ENCODE measurements at regions not wholly inside any gene's neighbourhood (a gene's known extent, or its start where the extent isn't known, plus 50 kb on each side); places are given as distances from the start of the nearest gene placed in this dataset.

DNA sequence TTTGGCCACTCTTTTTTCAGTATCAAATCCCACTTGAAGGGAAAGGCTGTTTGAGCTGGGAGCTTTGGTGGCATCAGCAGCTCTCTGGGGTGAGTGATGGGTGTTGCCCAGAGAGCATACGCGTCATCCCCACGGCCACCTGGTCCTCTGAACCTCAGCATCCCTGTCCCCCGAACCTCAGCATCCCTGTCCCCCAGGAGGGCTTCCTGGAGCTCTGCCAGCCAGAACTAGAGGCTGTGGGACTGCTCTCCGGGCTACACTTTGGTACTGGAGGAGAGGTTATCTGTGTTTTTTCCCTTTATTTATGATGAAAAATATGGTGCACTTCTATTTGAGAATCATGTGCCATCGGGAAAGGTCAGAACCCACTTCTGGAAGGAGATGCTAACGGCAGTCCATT is 131.5 kb upstream of the RTL1 start:
- no peak overlapping the region for H3K9ac ChIP-seq (ENCODE audit: insufficient read depth in 1 of 2, low read length in 2 of 2)
- no peak overlapping the region for H3K27ac ChIP-seq (ENCODE audit: low read depth in 1 of 2, low read length in 1 of 2)
- no peaks in the 10 kb centered on the region for H3K27me3 ChIP-seq (ENCODE audit: control insufficient read depth in 3 of 3, insufficient read depth in 3 of 3, low read length in 2 of 3)
- ATAC-seq (ENCODE audit: insufficient read depth, low FRiP score) (no peak), DNase-seq (no peak)
- peaks cover 0 to 16% (median 5%) of the 10 kb centered on the region in 4 donors for H3K36me3 ChIP-seq (ENCODE audit: control insufficient read depth in 4 of 4, insufficient read depth in 4 of 4, low read length in 4 of 4)
- H3K4me1 ChIP-seq (ENCODE audit: control insufficient read depth in 5 of 5, insufficient read depth in 5 of 5, low read length in 5 of 5) = no peaks in the 10 kb centered on the region
- no peaks in the 10 kb centered on the region for H3K9me3 ChIP-seq (ENCODE audit: control insufficient read depth in 4 of 4, insufficient read depth in 3 of 4, low read length in 3 of 4)
- no peak overlapping the region for H3K4me3 ChIP-seq
- WGBS, 2 donors = 89 to 93% methylated on average over 7 of the region's 7 CpGs
- TF ChIP-seq, protein P1, sequence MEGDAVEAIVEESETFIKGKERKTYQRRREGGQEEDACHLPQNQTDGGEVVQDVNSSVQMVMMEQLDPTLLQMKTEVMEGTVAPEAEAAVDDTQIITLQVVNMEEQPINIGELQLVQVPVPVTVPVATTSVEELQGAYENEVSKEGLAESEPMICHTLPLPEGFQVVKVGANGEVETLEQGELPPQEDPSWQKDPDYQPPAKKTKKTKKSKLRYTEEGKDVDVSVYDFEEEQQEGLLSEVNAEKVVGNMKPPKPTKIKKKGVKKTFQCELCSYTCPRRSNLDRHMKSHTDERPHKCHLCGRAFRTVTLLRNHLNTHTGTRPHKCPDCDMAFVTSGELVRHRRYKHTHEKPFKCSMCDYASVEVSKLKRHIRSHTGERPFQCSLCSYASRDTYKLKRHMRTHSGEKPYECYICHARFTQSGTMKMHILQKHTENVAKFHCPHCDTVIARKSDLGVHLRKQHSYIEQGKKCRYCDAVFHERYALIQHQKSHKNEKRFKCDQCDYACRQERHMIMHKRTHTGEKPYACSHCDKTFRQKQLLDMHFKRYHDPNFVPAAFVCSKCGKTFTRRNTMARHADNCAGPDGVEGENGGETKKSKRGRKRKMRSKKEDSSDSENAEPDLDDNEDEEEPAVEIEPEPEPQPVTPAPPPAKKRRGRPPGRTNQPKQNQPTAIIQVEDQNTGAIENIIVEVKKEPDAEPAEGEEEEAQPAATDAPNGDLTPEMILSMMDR (IDR thresholded peaks at IDR 0.05; ENCODE audit: control extremely low read depth, extremely low read depth) = no peak

DNA sequence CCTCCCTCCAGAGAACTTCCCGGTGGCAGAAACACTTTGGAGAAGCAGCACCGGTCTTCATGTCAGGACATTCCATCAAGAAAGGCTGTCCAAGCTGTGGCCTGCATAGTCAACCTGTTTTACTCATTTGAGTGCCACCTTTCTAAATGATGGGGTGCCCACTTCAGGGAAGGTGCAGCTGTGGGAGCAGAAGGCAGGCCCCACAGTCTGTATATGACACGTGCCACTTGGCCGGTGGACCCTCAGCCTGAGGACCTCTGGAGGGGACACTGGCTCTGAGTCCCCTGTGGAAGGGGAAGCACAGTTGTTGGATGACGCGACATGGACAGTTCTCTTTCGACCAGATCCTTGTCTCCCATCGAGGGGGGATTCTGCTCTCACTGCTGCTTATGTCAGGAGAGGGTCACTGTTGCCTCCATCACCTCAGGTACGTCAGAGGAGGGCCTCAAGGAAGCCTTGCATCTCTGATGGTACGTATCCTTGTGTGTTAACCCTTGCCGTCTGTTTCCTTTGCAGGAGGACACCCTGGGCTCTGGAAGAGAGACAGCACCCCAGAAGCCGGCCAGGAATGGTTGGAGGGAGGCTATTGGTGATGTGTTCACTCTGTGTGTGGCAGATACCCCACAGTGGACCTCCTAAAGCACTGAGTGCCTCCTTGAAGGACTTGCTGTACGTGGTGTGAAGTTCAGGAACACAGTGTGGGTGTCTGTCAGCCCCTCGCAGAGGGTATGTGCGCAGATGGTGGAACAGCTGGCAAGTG is 132.1 kb upstream of the RTL1 start:
- DNase-seq (peak in 1 of 3 donors; percentile 8), ATAC-seq (ENCODE audit: insufficient read depth, low FRiP score) (no peak)
- TF ChIP-seq, protein P1 (IDR thresholded peaks at IDR 0.05; ENCODE audit: control extremely low read depth, extremely low read depth) = no peak
- Histone ChIP-seq H3K27me3 (ENCODE audit: control insufficient read depth in 3 of 3, insufficient read depth in 3 of 3, low read length in 2 of 3) (no peaks in the 10 kb centered on the region), H3K36me3 (ENCODE audit: control insufficient read depth in 4 of 4, insufficient read depth in 4 of 4, low read length in 4 of 4) (peaks cover 0 to 14% (median 5%) of the 10 kb centered on the region in 4 donors), H3K9ac (ENCODE audit: insufficient read depth in 1 of 2, low read length in 2 of 2) (no peak overlapping the region), H3K4me3 (no peak overlapping the region), H3K9me3 (ENCODE audit: control insufficient read depth in 4 of 4, insufficient read depth in 3 of 4, low read length in 3 of 4) (no peaks in the 10 kb centered on the region), H3K27ac (ENCODE audit: low read depth in 1 of 2, low read length in 1 of 2) (no peak overlapping the region), H3K4me1 (ENCODE audit: control insufficient read depth in 5 of 5, insufficient read depth in 5 of 5, low read length in 5 of 5) (no peaks in the 10 kb centered on the region)
- 85 to 90% methylated on average over 15 of the region's 15 CpGs for WGBS, 2 donors

DNA sequence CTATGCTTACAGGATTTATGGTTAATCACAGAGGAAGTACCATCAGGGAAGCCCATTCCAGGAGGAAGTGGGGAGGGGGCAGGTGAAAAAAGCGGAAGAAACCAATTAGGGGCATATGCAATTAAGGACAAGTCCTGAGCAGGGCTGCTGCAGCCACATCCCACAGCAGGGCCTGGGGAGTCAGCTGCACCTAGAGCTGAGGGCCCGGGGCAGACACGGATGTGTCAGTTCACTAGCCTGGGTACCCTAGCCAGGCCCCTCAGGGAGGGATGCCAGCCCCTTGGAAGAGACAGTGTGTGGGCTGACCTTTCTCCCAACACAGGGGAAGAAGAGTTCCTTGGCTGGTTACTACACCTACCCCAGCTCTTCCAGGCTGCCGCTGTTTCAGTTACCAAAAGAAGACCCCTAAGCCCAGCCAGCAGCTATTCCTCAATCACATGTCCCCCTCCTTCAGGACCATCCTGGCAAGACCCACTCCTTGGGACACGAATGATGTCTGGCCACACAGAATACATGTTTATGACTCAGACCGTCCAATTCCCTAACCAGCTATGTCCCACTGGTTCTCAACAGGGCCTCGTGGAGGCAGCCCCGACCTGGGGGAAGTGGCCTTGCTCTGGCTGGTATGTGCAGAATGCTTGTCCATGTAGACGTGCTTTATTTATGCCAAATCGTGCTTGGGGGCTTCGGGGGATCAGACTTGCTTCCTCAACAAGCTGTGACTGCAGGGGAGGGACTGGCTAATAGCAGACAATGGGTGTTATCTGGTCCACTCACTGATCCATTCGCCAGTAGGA is 133.7 kb upstream of the RTL1 start:
- Histone ChIP-seq H3K9ac (ENCODE audit: insufficient read depth in 1 of 2, low read length in 2 of 2) (no peak overlapping the region), H3K36me3 (ENCODE audit: control insufficient read depth in 4 of 4, insufficient read depth in 4 of 4, low read length in 4 of 4) (peaks cover 0 to 14% (median 6%) of the 10 kb centered on the region in 4 donors), H3K4me3 (no peak overlapping the region), H3K27ac (ENCODE audit: low read depth in 1 of 2, low read length in 1 of 2) (no peak overlapping the region), H3K27me3 (ENCODE audit: control insufficient read depth in 3 of 3, insufficient read depth in 3 of 3, low read length in 2 of 3) (no peaks in the 10 kb centered on the region), H3K9me3 (ENCODE audit: control insufficient read depth in 4 of 4, insufficient read depth in 3 of 4, low read length in 3 of 4) (no peaks in the 10 kb centered on the region), H3K4me1 (ENCODE audit: control insufficient read depth in 5 of 5, insufficient read depth in 5 of 5, low read length in 5 of 5) (no peaks in the 10 kb centered on the region)
- DNase-seq (peak in 1 of 3 donors; percentile 5), ATAC-seq (ENCODE audit: insufficient read depth, low FRiP score) (no peak)
- WGBS, 2 donors = 76 to 78% methylated on average over 12 of the region's 12 CpGs
- TF ChIP-seq, protein P1 (IDR thresholded peaks at IDR 0.05; ENCODE audit: control extremely low read depth, extremely low read depth) = no peak
